Loucy (cell line): ENCODE measurements at regions not wholly inside any gene's neighbourhood (a gene's known extent, or its start where the extent isn't known, plus 50 kb on each side); places are given as distances from the start of the nearest gene placed in this dataset.
"Not testable (repeated sequence)": the region's sequence is repeated elsewhere in the genome, so short reads cannot be mapped to it uniquely, and the experiment has no call there.

Experiments used
- H2AFZ ChIP-seq: fragments of 200-600 bp; sonication (generic); 2 replicates; pipeline ENCODE4 v1.6.0; 2016; ENCODE audit warnings: antibody characterized with exemption, mild to moderate bottlenecking, low read length, moderate library complexity
- H3F3A ChIP-seq: fragments of 200-600 bp; 2 replicates; pipeline ENCODE4 v1.6.0; 2016; ENCODE audit warnings: antibody characterized with exemption, low read depth, mild to moderate bottlenecking
- H3K27me3 ChIP-seq: fragments of 200-600 bp; sonication (generic); 2 replicates; pipeline ENCODE4 v1.6.1; 2014; ENCODE audit warnings: low read length, mild to moderate bottlenecking; ENCODE audit not compliant: insufficient read depth, poor library complexity, severe bottlenecking
- H3K36me3 ChIP-seq: fragments of 200-600 bp; sonication (generic); 2 replicates; pipeline ENCODE4 v1.6.1; 2016; ENCODE audit warnings: low read length; ENCODE audit not compliant: insufficient read depth
- H3K4me1 ChIP-seq: fragments of 200-600 bp; sonication (generic); 2 replicates; pipeline ENCODE4 v1.5.1; 2014; ENCODE audit warnings: low read length, mild to moderate bottlenecking; ENCODE audit not compliant: insufficient read depth, poor library complexity, severe bottlenecking
- H3K4me2 ChIP-seq: fragments of 200-600 bp; sonication (generic); 2 replicates; pipeline ENCODE4 v1.6.0; 2014; ENCODE audit warnings: antibody characterized with exemption, low read length, low read depth, mild to moderate bottlenecking; ENCODE audit not compliant: poor library complexity, severe bottlenecking
- H3K4me3 ChIP-seq: fragments of 200-600 bp; sonication (generic); 2 replicates; pipeline ENCODE4 v1.5.1; 2014; ENCODE audit warnings: low read length, mild to moderate bottlenecking, mixed read lengths; ENCODE audit not compliant: poor library complexity, severe bottlenecking
- H3K79me2 ChIP-seq: fragments of 200-600 bp; sonication (generic); 2 replicates; pipeline ENCODE4 v1.6.1; 2014; ENCODE audit warnings: low read length; ENCODE audit not compliant: insufficient read depth
- H3K9ac ChIP-seq: fragments of 200-600 bp; sonication (generic); 2 replicates; pipeline ENCODE4 v1.6.0; 2014; ENCODE audit warnings: mild to moderate bottlenecking, low read depth, low read length, moderate library complexity; ENCODE audit not compliant: poor library complexity, severe bottlenecking
- H3K9me2 ChIP-seq: fragments of 200-600 bp; sonication (generic); replicated peaks from 2 replicates; pipeline ENCODE4 v1.6.1; 2016; ENCODE audit warnings: low read depth, low read length, mixed read lengths
- H3K9me3 ChIP-seq: fragments of 200-600 bp; sonication (generic); 2 replicates; pipeline ENCODE4 v1.6.1; 2014; ENCODE audit warnings: mild to moderate bottlenecking, antibody characterized with exemption, low read length, low read depth; ENCODE audit not compliant: insufficient read depth
- H4K20me1 ChIP-seq: fragments of 200-600 bp; sonication (generic); 2 replicates; pipeline ENCODE4 v1.6.0; 2014; ENCODE audit warnings: antibody characterized with exemption, low read length, mild to moderate bottlenecking; ENCODE audit not compliant: insufficient read depth, poor library complexity, severe bottlenecking
- EZH2phosphoT487 ChIP-seq: fragments of 200-600 bp; IDR thresholded peaks from 2 replicates; pipeline ENCODE4 v1.6.1; 2018; ENCODE audit warnings: antibody characterized with exemption, mild to moderate bottlenecking, moderate library complexity, borderline replicate concordance
- TF ChIP-seq, protein P1 (sequence below): fragments of 200-600 bp; sonication (generic); conservative IDR thresholded peaks from 2 replicates; pipeline ENCODE4 v1.5.1; 2014; ENCODE audit warnings: mild to moderate bottlenecking, antibody characterized with exemption, low read length

GRCh38 chr1:184183919-184184318, 132.4 kb downstream of the TSEN15 start:
- TF ChIP-seq EZH2phosphoT487 = no peak
- TF ChIP-seq, protein P1, sequence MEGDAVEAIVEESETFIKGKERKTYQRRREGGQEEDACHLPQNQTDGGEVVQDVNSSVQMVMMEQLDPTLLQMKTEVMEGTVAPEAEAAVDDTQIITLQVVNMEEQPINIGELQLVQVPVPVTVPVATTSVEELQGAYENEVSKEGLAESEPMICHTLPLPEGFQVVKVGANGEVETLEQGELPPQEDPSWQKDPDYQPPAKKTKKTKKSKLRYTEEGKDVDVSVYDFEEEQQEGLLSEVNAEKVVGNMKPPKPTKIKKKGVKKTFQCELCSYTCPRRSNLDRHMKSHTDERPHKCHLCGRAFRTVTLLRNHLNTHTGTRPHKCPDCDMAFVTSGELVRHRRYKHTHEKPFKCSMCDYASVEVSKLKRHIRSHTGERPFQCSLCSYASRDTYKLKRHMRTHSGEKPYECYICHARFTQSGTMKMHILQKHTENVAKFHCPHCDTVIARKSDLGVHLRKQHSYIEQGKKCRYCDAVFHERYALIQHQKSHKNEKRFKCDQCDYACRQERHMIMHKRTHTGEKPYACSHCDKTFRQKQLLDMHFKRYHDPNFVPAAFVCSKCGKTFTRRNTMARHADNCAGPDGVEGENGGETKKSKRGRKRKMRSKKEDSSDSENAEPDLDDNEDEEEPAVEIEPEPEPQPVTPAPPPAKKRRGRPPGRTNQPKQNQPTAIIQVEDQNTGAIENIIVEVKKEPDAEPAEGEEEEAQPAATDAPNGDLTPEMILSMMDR = no peak
- Histone ChIP-seq H3K27me3 (no peaks in the 10 kb centered on the region), H2AFZ (no peak overlapping the region), H3K4me2 (no peak overlapping the region), H3K79me2 (no peaks in the 10 kb centered on the region), H3K9ac (no peak overlapping the region), H4K20me1 (no peaks in the 10 kb centered on the region), H3K9me2 (no peaks in the 10 kb centered on the region), H3K4me1 (no peaks in the 10 kb centered on the region), H3K36me3 (no peaks in the 10 kb centered on the region), H3K9me3 (no peaks in the 10 kb centered on the region), H3K4me3 (no peak overlapping the region), H3F3A (no peaks in the 10 kb centered on the region)

DNA sequence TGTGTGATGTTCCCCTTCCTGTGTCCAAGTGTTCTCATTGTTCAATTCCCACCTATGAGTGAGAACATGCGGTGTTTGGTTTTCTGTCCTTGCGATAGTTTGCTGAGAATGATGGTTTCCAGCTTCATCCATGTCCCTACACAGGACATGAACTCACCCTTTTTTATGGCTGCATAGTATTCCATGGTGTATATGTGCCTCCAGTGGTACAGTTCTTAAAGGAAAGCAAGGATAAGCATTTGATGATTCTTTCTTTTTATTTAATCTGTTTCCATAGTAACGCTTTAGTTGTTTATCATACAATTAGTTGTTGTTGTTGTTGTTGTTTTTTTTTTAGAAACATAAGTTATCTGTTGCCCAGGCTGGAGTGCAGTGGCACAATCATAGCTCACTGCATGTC, 133.1 kb downstream of the TSEN15 start:
- not testable (repeated sequence) for H3K27me3 ChIP-seq, H3K9ac ChIP-seq, H3K4me3 ChIP-seq, H3K9me3 ChIP-seq, H3K4me1 ChIP-seq, H3F3A ChIP-seq, H3K4me2 ChIP-seq, H2AFZ ChIP-seq, H3K9me2 ChIP-seq, H3K79me2 ChIP-seq, H3K36me3 ChIP-seq, H4K20me1 ChIP-seq

- H3K4me3 ChIP-seq = no peak overlapping the region
- H2AFZ ChIP-seq = no peak overlapping the region
- H3K27me3 ChIP-seq = no peaks in the 10 kb centered on the region
- no peaks in the 10 kb centered on the region for H4K20me1 ChIP-seq
- H3K9me3 ChIP-seq = no peaks in the 10 kb centered on the region
- no peaks in the 10 kb centered on the region for H3K4me1 ChIP-seq
- no peaks in the 10 kb centered on the region for H3K79me2 ChIP-seq
- no peaks in the 10 kb centered on the region for H3K9me2 ChIP-seq
- H3F3A ChIP-seq = no peaks in the 10 kb centered on the region
- no peak overlapping the region for H3K9ac ChIP-seq
- H3K4me2 ChIP-seq = no peak overlapping the region
- H3K36me3 ChIP-seq = no peaks in the 10 kb centered on the region
- TF ChIP-seq EZH2phosphoT487 = no peak
- TF ChIP-seq, protein P1 = no peak
Observed at GRCh38 chr1:184185347-184185746, 133.8 kb downstream of the TSEN15 start.

- Histone ChIP-seq H2AFZ (no peak overlapping the region), H3F3A (no peaks in the 10 kb centered on the region), H3K4me3 (no peak overlapping the region), H3K9me3 (no peaks in the 10 kb centered on the region), H3K36me3 (no peaks in the 10 kb centered on the region), H3K4me2 (no peak overlapping the region), H3K79me2 (no peaks in the 10 kb centered on the region), H3K9me2 (no peaks in the 10 kb centered on the region), H4K20me1 (no peaks in the 10 kb centered on the region), H3K4me1 (no peaks in the 10 kb centered on the region), H3K9ac (no peak overlapping the region), H3K27me3 (no peaks in the 10 kb centered on the region)
- no peak for TF ChIP-seq EZH2phosphoT487
- TF ChIP-seq, protein P1 = no peak
Observed at GRCh38 chr1:184186167-184186566, 134.6 kb downstream of the TSEN15 start.
